ENCODE measurements at regions not wholly inside any gene's neighbourhood (a gene's known extent, or its start where the extent isn't known, plus 50 kb on each side); places are given as distances from the start of the nearest gene placed in this dataset.

DNA sequence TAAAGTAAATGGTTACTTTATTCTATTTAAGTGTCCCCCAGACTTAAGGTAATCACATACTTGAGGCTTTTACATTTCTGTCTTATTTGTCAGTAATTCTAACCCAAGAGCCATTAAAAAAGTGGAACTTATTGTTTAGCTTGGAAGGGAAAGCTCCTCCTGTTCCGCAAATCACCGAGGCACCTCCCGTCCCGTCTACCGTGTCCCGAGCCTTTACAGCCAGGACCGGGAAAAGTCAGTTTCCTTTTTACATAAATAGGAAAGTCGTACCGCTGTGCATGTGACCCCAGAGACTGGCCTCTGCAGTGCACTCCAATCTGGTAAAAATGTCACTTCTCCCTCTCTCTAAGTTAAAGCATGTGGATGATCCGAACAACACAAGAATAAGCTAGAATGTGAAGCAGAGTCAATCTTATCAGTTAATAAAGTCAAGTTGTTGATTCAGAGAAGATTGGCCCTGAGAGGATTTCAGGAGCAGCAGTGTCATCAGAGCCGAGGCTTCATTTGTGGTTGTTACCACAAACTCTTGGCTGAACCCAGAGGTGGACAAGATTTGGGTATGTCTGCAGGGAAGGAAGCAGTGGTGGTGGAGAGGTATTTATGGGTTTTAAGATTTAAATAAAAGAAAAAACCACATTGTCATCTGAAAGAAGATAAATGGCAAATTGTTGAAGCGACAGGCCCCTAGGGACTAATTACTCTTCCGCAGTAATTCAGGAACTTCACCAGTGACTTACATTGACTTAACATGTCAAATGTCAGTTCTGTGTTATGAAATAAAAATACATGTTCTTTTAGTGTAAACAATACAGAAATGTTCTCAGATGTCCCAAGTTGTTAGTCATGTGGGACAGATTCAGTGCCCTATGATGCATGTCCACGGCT, 316.6 kb upstream of the ZNF32 start:
- no peak for DNase-seq

DNA sequence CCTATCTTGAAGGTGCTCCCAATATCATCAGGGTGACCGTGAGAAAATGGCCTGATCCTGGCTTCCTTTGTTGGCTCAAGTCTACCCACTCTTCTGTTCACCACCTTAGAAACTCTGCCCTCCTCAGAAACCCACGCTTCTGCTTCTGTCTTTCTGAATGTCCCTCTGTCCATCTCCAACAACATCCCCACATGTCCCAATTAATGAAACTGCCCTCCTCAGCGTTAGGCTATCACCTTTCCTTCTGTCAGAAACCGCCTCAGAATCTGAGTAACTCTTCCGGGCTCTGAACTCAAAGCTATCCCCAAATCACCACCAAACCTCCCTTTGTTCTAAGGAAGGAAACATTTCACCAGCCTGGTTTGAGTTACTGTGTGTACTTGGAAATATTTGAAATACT, 315.8 kb upstream of the ZNF32 start:
- no peak for DNase-seq

DNA sequence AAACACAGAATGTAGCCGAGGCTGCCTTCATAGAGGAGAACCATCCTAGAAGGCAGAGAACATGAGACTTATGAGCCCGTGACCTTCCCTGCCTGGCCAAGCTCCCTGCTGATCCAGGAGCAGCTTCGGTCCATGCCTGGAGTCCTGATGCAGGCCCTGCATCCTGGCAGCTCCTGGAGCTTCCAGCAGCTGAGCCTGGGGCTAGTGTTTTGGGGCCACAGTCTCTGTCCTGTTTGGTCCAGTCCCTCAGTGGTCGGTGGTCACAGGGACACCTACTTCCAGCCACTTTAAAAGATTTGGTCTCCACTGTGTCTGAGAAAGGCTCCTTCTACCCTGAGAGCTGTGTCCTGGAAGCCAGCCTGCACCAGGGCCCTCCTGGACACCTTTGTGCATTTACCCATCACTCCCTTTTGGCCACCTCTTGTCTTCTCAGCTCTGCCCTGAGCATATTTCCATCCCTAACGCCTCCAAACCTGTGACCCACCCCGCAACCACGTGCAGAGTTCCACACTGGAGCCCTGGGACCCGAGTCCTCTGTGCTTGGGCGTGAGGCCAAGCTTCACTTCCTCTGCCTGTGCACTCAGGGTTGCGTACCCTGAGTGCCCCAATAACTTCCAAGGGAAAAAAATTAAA, 315.2 kb upstream of the ZNF32 start:
- no peak for DNase-seq

DNA sequence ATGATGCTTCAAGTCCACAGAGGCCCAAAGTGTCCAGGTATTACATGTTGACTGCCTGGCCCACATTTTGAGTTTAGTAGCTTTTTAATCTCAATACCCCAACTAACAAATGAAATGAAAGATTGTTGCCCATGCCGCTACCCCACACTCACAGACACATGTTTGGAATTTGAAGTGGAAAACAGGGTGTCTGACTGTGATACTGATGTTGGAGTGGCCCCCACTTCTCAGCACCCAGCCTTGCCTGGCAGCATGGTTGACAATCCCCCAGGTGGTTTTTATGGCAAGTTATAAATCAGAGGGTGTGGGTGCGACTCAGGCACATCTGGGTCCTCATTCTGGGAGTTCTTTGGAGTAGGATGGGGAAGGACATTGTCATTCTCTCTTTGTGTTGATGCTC, 314.7 kb upstream of the ZNF32 start:
- DNase-seq = no peak

DNA sequence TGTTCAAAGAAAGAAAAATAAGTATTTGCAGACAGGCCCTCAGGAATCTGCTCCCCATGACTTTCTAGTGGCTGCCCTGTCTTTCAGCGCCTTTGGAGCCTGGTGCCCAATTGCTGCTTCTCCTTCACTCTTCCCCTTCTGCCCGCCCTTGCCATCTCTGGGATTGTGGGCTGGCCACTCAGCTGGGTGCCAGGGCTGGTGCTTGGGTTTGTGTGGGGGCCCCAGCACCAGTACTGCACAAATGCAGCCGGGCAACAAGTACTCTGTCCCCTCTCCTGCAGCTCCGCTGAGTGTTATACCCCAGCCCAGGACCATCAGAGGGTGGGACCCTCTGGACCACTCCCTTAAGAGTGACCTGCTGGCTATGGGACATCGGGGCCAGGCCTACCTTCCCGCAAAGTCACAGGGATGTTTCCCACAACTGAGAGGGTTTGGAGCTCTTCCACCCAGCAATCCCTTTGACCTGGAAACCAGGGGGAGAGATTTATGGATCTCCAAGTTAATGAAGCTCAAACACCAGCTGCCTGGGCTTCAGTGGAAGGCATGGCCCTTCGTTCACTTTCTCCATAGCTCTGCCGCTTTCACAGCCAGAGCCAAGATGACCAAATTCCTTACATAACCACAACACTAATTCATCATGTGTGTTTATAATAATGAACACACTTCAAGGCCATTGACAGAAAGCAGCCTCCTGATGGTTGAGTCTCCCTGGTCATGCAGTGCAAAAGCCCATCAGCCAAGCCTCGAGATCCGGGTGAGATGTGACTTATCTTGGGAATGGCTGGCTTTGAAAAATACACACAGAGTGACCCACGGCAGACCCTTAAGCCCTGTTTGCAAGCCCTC, 313.9 kb upstream of the ZNF32 start:
- DNase-seq = no peak

DNA sequence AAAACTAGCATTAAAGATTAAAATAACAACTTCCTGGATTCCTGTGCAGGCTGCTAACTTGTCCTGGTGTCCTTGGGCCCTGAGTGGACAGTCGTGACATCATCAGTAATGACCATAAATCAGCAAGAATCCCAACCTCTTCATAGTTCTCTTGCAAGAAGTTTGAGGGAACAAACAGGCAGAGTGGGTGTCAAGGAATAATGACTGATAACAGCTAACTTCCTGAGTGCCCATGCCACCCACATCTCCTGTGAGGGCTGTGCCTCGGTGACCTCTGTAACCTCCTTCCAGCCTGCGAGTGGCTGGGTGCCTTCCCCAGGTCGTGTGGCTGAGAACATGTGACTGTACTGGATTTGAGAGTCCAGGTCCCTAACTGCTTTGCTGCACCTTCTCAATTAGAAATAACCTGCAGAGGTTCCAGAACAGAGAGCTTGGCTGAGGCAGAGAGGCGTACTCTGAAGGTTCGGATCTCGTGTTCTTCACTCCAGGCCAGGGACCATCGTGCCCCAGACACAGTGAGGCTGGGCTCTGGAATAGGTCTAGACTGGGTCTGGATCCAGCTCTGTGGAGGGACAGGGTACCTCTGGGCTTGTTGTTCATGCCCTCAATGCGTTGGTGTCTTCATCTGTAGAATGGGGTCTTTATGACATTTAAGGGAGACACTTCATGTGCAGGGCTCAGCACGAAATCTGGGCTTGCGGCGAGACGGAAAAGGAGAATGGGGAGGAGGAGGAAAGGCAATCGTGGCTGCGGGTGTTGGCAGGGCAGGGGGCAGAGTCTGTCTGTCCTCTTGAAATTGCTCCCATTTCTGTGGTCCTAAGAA, 313.1 kb upstream of the ZNF32 start:
- no peak for DNase-seq

DNA sequence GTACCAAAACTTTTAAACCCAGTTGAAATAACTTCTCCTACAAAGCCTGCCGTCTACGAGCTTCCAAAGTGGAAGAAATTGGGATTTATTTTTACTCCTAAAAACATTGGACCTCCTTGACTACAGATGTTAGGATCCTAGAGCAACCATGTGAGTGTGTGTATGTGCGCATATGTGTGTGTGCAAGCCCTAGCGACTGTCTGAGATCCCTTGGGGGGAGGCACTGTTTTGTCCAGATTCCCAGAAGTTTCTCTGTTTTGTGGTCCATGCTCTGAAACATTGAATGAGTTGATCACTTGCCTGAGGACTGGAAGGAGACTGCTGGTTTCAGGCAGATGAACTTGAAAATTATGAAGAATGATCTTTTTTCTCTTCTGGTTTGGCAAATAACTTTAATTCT, 312.3 kb upstream of the ZNF32 start:
- no peak for DNase-seq

DNA sequence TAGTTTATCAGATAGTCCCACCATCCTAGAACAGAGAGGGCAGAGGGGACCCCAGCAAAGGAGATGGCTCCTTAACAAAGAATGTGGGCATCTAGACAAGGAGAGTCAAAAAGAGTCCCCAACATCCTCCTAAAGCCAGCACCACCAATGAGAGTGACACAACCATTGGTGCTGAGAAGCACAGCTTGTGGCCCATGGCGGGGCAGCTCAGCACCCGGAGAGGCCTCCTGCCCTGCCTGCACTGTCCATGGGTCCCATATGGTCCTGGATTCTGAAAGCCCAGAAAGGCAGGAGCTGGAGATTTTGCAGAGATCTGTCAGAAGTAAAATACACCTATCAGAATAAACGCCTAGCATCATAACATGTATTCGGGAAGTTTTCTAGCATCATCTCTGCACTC, 311.8 kb upstream of the ZNF32 start:
- DNase-seq = no peak

DNA sequence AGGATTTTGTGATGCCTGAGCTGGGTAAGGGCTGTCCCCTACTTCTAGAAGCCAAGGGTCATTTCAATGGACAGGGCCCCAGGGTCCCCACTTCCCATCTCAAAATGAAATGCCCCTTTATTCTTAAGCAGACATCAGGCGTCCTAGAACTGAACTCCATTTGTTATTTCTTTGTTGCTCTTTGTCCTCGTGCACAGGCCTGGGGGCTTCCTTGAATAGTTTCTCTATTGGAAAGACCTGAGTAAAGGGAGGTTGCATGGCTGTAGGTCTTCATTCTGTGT, 311.4 kb upstream of the ZNF32 start:
- no peak for DNase-seq

DNA sequence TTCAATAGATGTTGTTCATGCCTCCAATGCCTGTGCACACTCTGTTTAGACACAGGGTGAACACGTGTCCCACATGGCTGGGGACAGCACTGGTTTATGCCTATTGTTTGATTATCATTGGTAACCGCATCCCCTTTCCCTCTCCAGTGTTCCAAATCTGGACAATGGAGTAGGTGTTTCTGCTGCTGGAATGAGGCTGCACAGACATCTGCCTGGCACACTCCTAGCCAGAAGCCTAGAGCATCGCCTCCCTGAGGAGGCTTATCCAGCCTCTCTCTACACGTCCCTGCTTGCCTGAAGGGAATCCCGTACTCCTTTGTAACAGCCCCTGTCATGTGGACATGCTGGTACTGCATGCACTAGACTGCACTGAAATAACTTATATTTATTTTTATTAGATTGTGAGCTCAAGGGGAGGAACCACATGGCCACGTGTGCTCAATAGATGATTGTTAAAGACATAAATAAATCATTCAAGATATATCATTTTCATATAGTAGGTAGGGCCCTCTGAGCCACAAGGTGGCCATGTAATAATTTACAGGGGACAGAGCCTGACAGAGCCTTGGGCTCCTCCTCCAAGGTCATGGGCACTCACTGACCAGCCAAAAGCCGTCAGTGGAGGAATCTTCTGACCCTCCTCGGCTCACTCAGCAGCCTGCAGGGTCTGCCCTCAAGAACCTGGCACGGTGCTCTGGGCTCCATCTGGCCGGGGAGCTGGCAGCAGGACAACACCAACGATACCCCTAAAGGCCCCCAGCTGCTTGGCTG, 310.9 kb upstream of the ZNF32 start:
- no peak for DNase-seq

DNA sequence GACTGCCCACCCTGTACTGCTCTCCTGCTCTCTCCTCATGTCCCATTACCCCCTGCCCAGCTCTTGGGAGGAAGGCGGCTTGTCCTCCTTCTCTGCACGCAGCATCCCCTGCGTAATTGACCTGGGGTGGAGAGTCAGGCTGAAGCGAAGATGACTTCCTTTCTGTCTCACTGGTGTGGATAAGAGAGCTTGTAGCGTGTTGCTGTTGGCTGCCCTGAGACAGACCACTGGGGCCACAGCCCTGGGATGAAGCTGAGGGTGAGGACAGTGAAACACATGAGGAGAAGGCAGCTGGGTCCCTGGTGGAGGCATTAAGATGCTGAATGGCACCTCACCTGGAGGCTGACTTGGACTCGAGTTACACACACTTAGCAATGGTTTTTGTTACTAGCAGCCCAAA, 310.3 kb upstream of the ZNF32 start:
- no peak for DNase-seq

DNA sequence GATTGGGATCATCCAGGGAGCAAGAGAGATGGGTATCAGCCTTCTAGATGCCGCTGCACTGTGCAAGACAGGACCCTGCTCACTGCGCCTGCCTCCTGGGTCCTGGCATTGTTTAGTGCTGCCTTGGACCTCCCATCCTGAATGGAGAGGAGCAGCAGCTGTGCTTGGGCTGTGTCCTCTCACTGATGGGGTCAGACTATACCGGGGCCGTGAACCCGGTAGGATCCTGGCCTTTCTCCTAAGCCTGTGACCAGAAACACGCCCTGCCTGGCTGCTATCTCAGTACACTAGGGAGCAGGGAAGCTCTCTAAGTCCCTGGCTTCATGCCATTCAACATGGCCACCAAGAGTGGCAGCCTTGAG, 309.4 kb upstream of the ZNF32 start:
- DNase-seq = no peak

DNA sequence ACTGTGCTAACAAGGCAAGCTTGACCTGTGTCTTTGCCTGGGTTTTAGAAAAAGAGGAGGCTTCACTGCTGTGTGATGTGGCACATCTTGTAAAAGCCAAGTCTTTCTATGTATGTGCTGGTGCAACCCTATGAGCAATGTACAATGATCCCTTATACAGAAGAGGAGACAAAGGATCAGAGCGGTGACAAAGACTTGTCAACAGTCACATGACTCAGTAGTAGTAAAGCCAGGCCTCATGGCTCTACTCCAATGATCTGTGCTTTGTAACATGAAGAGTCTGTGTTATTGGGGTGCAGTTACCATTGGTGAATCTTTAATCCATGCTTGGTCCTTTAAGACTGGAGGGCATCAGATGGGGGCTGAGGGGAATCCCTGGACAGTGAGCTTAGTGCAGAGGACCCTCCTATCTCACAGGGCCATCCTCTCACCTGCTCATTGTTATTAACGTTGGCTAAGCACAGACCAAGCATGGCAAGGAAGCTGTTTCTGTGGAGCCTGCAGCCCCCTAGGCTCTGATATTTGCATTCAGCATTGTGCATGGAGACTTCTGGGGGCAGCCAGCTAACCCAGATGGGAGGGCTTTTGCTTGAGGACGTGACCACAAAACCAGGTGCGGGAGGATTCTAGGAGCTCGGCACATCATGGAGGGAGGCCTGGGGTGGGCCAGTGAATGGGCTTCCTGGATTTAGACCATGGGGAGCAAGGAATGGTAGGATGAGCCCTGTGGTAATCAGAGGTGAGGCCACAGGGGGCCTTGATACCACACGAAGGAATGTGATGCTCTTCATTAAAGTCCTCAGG, 308.8 kb upstream of the ZNF32 start:
- no peak for DNase-seq

DNA sequence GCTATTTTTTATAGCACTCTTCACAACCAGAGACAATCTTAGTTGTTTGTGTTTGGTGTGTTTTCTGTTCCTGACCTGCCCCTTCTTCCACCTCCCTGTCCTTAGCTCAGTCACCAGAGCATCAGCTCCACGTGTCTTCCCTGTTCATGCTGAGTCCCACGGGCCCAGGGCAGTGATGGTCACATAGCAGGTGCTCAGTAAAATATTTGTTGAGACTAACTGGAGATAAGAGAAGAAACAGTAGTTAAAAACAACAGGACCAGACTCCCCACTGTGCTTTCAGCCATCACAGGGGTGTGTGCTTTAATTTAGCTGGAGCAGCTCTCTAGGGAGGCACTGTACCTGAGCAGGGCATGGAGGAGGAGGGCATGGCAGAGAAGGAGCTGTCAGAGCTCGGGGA, 307.3 kb upstream of the ZNF32 start:
- no peak for DNase-seq

DNA sequence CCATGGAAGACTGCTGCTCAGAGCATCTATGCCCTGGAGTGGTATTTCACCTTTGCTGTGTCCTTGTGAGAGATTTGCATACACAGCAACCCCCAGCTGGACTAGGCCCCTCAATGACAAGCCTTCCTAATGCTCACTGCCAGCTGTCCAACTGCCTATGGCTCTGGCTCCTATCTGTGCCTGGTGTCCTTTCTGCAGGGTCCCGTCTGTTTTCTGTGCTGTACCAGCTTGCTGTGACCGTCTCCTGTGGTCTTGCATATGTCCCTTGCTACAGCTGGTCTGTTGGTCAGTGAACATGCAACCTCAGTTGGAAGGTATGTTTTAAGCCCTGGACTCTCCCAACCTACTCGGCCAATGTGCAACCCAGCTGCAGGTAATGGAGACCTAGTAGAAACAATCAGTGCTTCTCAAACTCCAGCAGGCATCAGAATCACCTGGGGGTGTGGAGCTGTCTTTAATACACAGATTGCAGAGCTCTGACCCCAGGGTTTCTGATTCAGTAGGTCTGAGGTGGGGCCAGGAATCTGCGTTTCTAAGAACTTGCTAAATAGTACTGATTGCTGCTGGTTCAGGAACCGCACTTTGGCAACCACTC, 306.4 kb upstream of the ZNF32 start:
- DNase-seq = no peak

DNA sequence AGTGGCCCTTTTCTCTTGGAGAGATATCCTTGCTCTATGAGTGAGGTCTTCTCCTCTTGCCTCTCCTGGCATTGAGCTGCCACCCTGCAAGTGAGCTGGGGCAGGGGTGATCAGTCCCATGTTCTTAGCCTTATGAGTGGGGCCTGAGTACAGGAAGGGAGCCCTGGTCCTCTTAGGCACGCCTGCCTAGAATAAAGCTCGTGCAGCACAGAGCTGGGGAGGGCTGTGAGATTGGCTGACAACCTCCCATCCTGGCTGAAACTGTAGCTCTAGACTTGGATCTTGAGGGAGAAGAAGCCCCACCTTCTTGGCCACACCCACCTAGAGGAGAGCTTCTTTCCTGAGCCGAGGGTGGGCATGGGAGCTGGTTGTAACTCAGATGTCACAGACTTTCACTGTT, 305.0 kb upstream of the ZNF32 start:
- DNase-seq = no peak

DNA sequence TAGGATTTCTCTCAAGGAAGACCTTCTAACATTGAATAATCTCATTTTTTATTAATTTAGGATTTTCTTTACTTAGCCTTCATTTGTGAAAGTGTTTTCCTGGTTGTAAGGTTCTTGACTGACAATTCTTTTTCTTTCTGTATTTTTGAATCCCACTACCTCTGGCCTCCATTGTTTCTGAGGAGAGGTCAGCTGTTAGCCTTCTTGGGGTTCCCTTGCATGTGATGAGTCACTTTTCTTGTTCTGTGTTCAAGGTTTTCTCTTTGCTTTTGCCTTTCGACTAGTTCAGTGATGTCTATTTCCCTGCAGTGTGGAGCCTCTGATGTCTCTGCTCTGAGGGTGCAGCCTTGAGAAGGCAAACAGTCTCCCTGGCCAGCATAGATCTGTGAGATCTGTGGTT, 304.1 kb upstream of the ZNF32 start:
- DNase-seq = no peak

DNA sequence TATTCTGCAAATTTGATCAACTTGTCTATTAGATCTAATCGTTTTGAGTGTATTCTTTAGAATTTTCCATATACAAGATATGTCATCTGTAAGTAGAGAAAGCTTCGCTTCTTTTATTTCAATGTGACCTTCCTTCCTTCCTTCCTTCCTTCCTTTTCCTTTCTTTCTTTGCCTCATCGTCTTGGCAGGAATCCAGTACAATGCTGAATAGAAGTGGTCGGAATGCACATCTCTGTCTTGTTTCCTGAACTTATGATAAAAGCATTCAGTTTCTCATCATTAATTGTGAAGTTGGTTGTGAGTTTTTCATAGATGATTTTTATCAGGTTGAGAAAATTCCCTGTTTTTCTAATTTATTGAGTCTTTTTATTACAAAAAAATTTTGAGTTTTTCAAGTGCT, 300.7 kb upstream of the ZNF32 start:
- DNase-seq = no peak

DNA sequence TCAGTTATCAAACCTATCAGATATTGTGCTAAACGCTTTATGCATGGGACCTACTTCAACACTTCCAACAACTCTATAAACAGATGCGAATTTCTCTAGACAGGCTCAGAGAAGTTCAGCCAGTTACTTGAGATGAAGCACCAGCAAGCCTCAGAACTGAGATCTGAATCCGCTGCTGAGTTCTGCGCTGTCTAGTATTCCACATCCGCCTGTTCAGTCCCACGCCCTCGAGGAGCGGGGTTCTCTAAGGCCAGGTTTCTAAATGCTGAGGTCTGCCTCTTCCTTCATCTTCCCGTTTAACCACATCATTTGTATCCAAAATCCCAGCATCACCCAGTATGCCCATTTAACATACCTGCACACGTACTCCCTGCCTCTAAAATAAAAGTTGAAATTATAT, 297.8 kb upstream of the ZNF32 start:
- DNase-seq = no peak

DNA sequence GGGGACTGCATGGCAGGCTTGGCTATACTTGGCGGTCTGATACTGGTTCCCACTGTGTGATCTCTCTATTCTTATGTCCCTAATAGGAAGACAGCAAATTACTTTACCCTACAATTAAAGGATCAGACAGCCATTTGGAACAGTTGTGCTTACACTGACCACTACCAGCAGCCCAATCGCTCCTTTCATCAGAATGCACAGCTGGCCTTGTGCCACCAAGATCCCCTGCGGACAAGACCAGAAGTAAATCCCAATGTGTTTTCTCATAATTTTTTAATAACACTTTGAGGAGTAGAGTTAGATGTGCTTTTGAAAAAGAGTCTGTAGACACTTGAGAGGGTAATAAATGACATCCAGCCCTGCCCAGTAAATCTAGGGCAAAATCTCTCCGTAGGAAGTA, 297.2 kb upstream of the ZNF32 start:
- DNase-seq = no peak

DNA sequence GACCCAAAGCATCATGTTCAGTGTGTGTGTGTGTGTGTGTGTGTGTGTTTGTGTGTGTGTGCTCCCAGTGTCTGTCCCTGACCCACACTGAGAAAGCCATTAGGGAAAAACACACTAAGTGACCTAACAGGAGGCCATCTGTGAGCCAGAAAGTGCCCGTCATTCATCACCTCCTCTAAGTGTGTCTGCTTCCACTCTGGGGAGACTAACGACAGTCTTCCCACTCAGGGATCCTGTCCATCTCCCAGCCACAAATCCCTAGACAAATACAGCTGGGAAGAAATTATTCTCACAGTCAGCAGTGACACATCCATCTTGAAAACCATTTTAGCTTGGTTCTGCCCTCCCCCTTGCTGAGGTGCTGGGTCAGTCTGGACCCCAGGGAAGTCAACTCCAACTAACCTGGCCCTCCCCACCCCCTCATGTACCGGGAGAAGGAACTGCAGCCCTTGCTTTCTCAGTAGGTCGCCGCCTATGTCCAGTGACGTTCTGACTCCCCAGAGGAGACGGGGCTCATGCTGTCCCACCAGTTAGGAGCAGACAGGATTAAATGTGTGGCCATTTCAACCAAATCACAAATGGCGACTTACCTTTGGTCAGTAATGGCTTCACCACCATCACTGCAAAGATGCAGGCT, 296.5 kb upstream of the ZNF32 start:
- no peak for DNase-seq
